Caki2 (cell line): ENCODE measurements at regions not wholly inside any gene's neighbourhood (a gene's known extent, or its start where the extent isn't known, plus 50 kb on each side); places are given as distances from the start of the nearest gene placed in this dataset.

Experiments
- DNase-seq: peaks from one replicate; pipeline ENCODE4 v3.0.0-alpha.2; 2015; ENCODE audit warnings: low read depth
- in situ Hi-C: cut with HindIII; loops from 2 replicates; pipeline ENCODE4 v1.10.0; 2016; ENCODE audit warnings: low sequenced_read_pairs, low pct_unique_long_range_greater_than_20kb, mixed read lengths

- no peak for DNase-seq
- in situ Hi-C loops = no loop called here
These were observed 1475.4 kb downstream of the BRD1 start for GRCh38 chr22:48352086-48352911.

- in situ Hi-C loops = no loop called here
- no peak for DNase-seq
These were observed 1476.1 kb downstream of the BRD1 start for GRCh38 chr22:48351376-48352085.

GRCh38 chr22:48350456-48350855 lies 1477.2 kb downstream of the BRD1 start:
- in situ Hi-C loops = no loop called here
- DNase-seq = no peak

GRCh38 chr22:48348855-48349254 lies 1478.8 kb downstream of the BRD1 start:
- DNase-seq = no peak
- in situ Hi-C loops = no loop called here

- no peak for DNase-seq
- in situ Hi-C loops = no loop called here
These were observed 1480.4 kb downstream of the BRD1 start for GRCh38 chr22:48347311-48347710.

GRCh38 chr22:48346911-48347310 lies 1480.8 kb downstream of the BRD1 start:
- in situ Hi-C loops = no loop called here
- DNase-seq = no peak

- no peak for DNase-seq
- in situ Hi-C loops = no loop called here
These were observed 1481.4 kb downstream of the BRD1 start for GRCh38 chr22:48346311-48346710.

- DNase-seq = no peak
- in situ Hi-C loops = no loop called here
These were observed 1482.0 kb downstream of the BRD1 start for GRCh38 chr22:48345631-48346030.

GRCh38 chr22:48343461-48343860 lies 1484.2 kb downstream of the BRD1 start:
- no peak for DNase-seq
- in situ Hi-C loops = no loop called here

GRCh38 chr22:48342732-48343131 lies 1484.9 kb downstream of the BRD1 start:
- in situ Hi-C loops = no loop called here
- no peak for DNase-seq

GRCh38 chr22:48342016-48342415 lies 1485.7 kb downstream of the BRD1 start:
- in situ Hi-C loops = no loop called here
- DNase-seq = no peak

GRCh38 chr22:48340727-48341709 lies 1486.7 kb downstream of the BRD1 start:
- DNase-seq = no peak
- in situ Hi-C loops = no loop called here

GRCh38 chr22:48340191-48340590 lies 1487.5 kb downstream of the BRD1 start:
- in situ Hi-C loops = no loop called here
- DNase-seq = no peak

- no peak for DNase-seq
- in situ Hi-C loops = no loop called here
These were observed 1488.6 kb downstream of the BRD1 start for GRCh38 chr22:48338793-48339705.

- no peak for DNase-seq
- in situ Hi-C loops = no loop called here
These were observed 1489.5 kb downstream of the BRD1 start for GRCh38 chr22:48337957-48338792.

GRCh38 chr22:48336339-48337060 lies 1491.2 kb downstream of the BRD1 start:
- in situ Hi-C loops = no loop called here
- no peak for DNase-seq
